CD14-positive monocyte (primary cell): ENCODE measurements at regions not wholly inside any gene's neighbourhood (a gene's known extent, or its start where the extent isn't known, plus 50 kb on each side); places are given as distances from the start of the nearest gene placed in this dataset.

ENCODE experiments used
- DNase-seq, 3 donors: peaks; one replicate each; pipeline ENCODE4 v3.0.0-alpha.2; 2011 to 2022
- H2AFZ ChIP-seq: 2 replicates; pipeline ENCODE4 v1.6.0; 2012; ENCODE audit warnings: mild to moderate bottlenecking, low read depth, low read length, inconsistent platforms; ENCODE audit not compliant: insufficient read depth, poor library complexity, severe bottlenecking
- H3K27ac ChIP-seq, 2 donors: 1 replicate in 1 of 2; 2 replicates in 1 of 2; pipeline ENCODE4 v1.5.1; 2012 to 2013; ENCODE audit warnings: low read length in 2 of 2, control low read depth in 1 of 2, inconsistent platforms in 1 of 2, low read depth in 1 of 2, mild to moderate bottlenecking in 1 of 2
- H3K27me3 ChIP-seq, 2 donors: one replicate each; pipeline versions ENCODE4 v1.6.0 to v1.6.1; 2011 to 2013; ENCODE audit warnings: low read length in 2 of 2; ENCODE audit not compliant: control insufficient read depth in 2 of 2, insufficient read depth in 2 of 2
- H3K36me3 ChIP-seq, 2 donors: replicated peaks in 1 of 2; 1 replicate in 1 of 2; 2 replicates in 1 of 2; pipeline versions ENCODE4 v1.5.1 to v1.6.1; 2012 to 2013; ENCODE audit warnings: low read length in 2 of 2, control low read depth in 1 of 2, inconsistent platforms in 1 of 2, mild to moderate bottlenecking in 1 of 2; ENCODE audit not compliant: insufficient read depth in 2 of 2, control insufficient read depth in 1 of 2
- H3K4me1 ChIP-seq, 2 donors: 1 replicate in 1 of 2; 2 replicates in 1 of 2; pipeline versions ENCODE4 v1.5.1 to v1.6.1; 2012 to 2013; ENCODE audit warnings: low read length in 2 of 2, control low read depth in 1 of 2, inconsistent platforms in 1 of 2, mild to moderate bottlenecking in 1 of 2, moderate library complexity in 1 of 2; ENCODE audit not compliant: insufficient read depth in 2 of 2, control insufficient read depth in 1 of 2
- H3K4me2 ChIP-seq: replicated peaks from 2 replicates; pipeline ENCODE3; 2012; ENCODE audit warnings: low read length, moderate library complexity, mild to moderate bottlenecking; ENCODE audit not compliant: poor library complexity, severe bottlenecking; ENCODE audit errors: extremely low read depth
- H3K4me3 ChIP-seq, 3 experiments: fragments of 200-600 bp in 1 of 3; sonication (generic) in 1 of 3; replicated peaks in 1 of 3; 1 replicate in 2 of 3; 2 replicates in 1 of 3; pipeline ENCODE4 v1.5.1; 2011 to 2013; ENCODE audit warnings: low read length in 3 of 3, mild to moderate bottlenecking in 3 of 3, control low read depth in 2 of 3, low read depth in 2 of 3, inconsistent platforms in 1 of 3, moderate library complexity in 1 of 3
- H3K79me2 ChIP-seq: 2 replicates; pipeline ENCODE4 v1.6.0; 2012; ENCODE audit warnings: mild to moderate bottlenecking, control low read depth, inconsistent platforms, low read length, moderate library complexity; ENCODE audit not compliant: insufficient read depth
- H3K9ac ChIP-seq: 2 replicates; pipeline ENCODE4 v1.6.0; 2017; ENCODE audit warnings: low read length, mild to moderate bottlenecking; ENCODE audit not compliant: insufficient read depth, poor library complexity, severe bottlenecking
- H3K9me3 ChIP-seq, 2 donors: replicated peaks in 1 of 2; 1 replicate in 1 of 2; 2 replicates in 1 of 2; pipeline versions ENCODE4 v1.5.1 to v1.6.1; 2012 to 2013; ENCODE audit warnings: low read length in 2 of 2, control low read depth in 1 of 2; ENCODE audit not compliant: control insufficient read depth in 1 of 2, insufficient read depth in 1 of 2
- H4K20me1 ChIP-seq: 2 replicates; pipeline ENCODE4 v1.6.0; 2012; ENCODE audit warnings: mild to moderate bottlenecking, low read length, control low read depth, moderate library complexity; ENCODE audit not compliant: insufficient read depth
- H3K27ac Mint-ChIP-seq, 7 donors: one replicate each; pipeline ENCODE4 v1.8.0; 2020; ENCODE audit warnings: mild to moderate bottlenecking in 7 of 7, mixed read lengths in 7 of 7, moderate library complexity in 6 of 7, inconsistent platforms in 2 of 7
- H3K27me3 Mint-ChIP-seq, 3 donors: one replicate each; pipeline ENCODE4 v1.8.0; 2021 to 2022; ENCODE audit warnings: low read depth in 3 of 3, mild to moderate bottlenecking in 3 of 3, mixed read lengths in 3 of 3, moderate library complexity in 3 of 3, inconsistent platforms in 1 of 3
- H3K36me3 Mint-ChIP-seq, 2 donors: one replicate each; pipeline ENCODE4 v1.8.0; 2020; ENCODE audit warnings: mixed read lengths in 2 of 2, inconsistent platforms in 1 of 2, mild to moderate bottlenecking in 1 of 2
- H3K4me1 Mint-ChIP-seq: one replicate; pipeline ENCODE4 v1.8.0; 2020; ENCODE audit warnings: mild to moderate bottlenecking, mixed read lengths
- H3K4me3 Mint-ChIP-seq, 2 donors: one replicate each; pipeline ENCODE4 v1.8.0; 2020; ENCODE audit warnings: mild to moderate bottlenecking in 2 of 2, mixed read lengths in 2 of 2, moderate library complexity in 1 of 2
- H3K9me3 Mint-ChIP-seq, 7 donors: one replicate each; pipeline ENCODE4 v1.8.0; 2020 to 2022; ENCODE audit warnings: mixed read lengths in 7 of 7, mild to moderate bottlenecking in 6 of 7, moderate library complexity in 6 of 7, inconsistent platforms in 2 of 7
- CTCF ChIP-seq: fragments of 200-600 bp; IDR thresholded peaks from one replicate; pipeline ENCODE4 v1.8.0; 2022; ENCODE audit warnings: antibody characterized with exemption, mild to moderate bottlenecking
- WGBS: methylation state at CpG from one replicate; pipeline ENCODE4 v1.1.5; 2013; ENCODE audit warnings: missing lambda C conversion rate; ENCODE audit not compliant: insufficient coverage; 5-methylcytosine and 5-hydroxymethylcytosine counted together
- intact Hi-C, 2 donors: fragments of 100-400 bp; cut with micrococcal nuclease; formaldehyde crosslinking; loops; one replicate each; pipeline versions ENCODE4 v1.15.0 to v1.15.1; 2023

- Histone ChIP-seq H3K27ac (no peak overlapping the region), H3K79me2 (no peaks in the 10 kb centered on the region), H3K4me1 (no peaks in the 10 kb centered on the region), H3K36me3 (no peaks in the 10 kb centered on the region), H3K4me3 (no peak overlapping the region), H3K9me3 (no peaks in the 10 kb centered on the region), H4K20me1 (no peaks in the 10 kb centered on the region), H3K9ac (no peak overlapping the region), H2AFZ (no peak overlapping the region), H3K4me2 (no peak overlapping the region), H3K27me3 (no peaks in the 10 kb centered on the region)
- Mint-ChIP-seq H3K4me1 (no peaks in the 10 kb centered on the region), H3K27ac (no peak overlapping the region), H3K4me3 (no peak overlapping the region), H3K9me3 (peaks cover 0 to 3% (median 0%) of the 10 kb centered on the region in 7 donors), H3K27me3 (peaks cover 0 to 5% (median 2%) of the 10 kb centered on the region in 3 donors), H3K36me3 (no peaks in the 10 kb centered on the region)
- WGBS, result 61% methylated on average over 2 of the region's 6 CpGs
- no peak for DNase-seq
- TF ChIP-seq CTCF, result no peak
- intact Hi-C loops, result no loop called here
Measured at GRCh38 chr15:95556866-95557225, 773.7 kb upstream of the NR2F2 start.

- Histone ChIP-seq H3K9ac (no peak overlapping the region), H4K20me1 (no peaks in the 10 kb centered on the region), H3K36me3 (no peaks in the 10 kb centered on the region), H3K9me3 (no peaks in the 10 kb centered on the region), H2AFZ (no peak overlapping the region), H3K4me1 (no peaks in the 10 kb centered on the region), H3K27ac (no peak overlapping the region), H3K4me3 (no peak overlapping the region), H3K27me3 (no peaks in the 10 kb centered on the region), H3K4me2 (no peak overlapping the region), H3K79me2 (no peaks in the 10 kb centered on the region)
- Mint-ChIP-seq H3K4me1 (no peaks in the 10 kb centered on the region), H3K27me3 (peaks cover 0 to 5% (median 2%) of the 10 kb centered on the region in 3 donors), H3K4me3 (no peak overlapping the region), H3K36me3 (no peaks in the 10 kb centered on the region), H3K9me3 (peaks cover 0 to 3% (median 0%) of the 10 kb centered on the region in 7 donors), H3K27ac (no peak overlapping the region)
- intact Hi-C loops, result no loop called here
- no peak for TF ChIP-seq CTCF
- 35% methylated on average over 7 of the region's 17 CpGs for WGBS
- no peak for DNase-seq
Measured at GRCh38 chr15:95557226-95558046, 773.1 kb upstream of the NR2F2 start.
